ENCODE measurements at regions not wholly inside any gene's neighbourhood (a gene's known extent, or its start where the extent isn't known, plus 50 kb on each side); places are given as distances from the start of the nearest gene placed in this dataset.
A peak's percentile ranks its signal among the peaks of the same experiment; 100 is the strongest.
"Not testable (repeated sequence)": the region's sequence is repeated elsewhere in the genome, so short reads cannot be mapped to it uniquely, and the experiment has no call there.

DNA sequence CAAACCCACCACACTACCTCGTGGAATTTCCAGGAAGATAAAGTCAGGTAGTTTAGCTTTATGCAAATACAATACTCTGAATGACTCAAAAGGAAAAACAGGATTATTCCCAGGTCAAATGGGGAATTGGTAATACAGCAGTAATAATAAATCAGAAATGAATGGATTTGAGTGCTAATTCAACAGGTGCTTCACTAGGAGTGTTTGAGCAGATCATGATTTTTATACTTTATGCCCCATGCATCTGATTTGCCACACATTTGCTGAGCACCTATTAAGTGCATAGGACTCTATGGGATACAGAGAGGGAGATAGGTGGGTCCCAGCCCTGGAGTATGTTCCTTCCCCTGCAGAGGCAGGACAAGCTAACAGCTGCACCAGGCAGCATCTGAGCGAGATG lies 381.4 kb upstream of the PODXL start:
- no peak for DNase-seq (ENCODE audit: low read depth in 2 of 2)

DNA sequence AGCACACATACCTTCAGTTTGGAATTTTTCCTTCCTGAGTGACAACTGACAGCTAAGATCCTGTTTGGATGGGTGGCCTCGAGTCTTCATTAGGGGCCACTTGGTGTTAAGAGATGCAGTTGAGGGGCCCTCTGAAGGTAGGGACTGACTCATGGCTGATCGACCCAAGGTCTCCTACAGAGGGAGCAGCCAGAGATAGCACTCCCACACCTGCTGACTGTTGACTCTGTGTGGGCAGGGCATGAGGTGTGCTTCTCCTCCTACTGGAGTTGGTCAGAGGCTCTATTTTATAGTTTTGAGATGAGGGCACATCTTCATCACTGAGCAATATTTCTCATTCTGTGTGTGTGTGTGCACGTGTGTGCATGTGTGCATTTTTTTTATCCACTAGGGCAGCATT lies 378.8 kb upstream of the PODXL start:
- no peak for DNase-seq (ENCODE audit: low read depth in 2 of 2)

DNA sequence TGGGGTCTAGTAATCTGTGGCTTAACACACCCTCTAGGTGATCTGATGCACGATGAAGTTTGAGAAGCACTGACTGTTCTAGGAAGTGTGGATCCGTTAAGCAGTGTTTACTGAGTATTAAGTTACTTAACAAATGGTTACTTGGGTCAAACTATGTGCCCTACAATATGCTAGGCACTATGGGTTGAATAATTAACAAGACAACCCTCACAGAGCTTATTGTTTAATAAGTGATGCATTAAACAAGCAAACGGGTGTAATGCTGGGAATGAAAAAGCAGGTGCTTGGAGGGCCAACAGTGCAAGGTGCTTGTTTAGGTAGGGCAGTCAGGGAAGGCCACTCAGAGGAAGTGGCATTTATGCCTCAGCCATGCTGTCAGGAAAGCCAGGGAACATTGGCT lies 378.0 kb upstream of the PODXL start:
- no peak for DNase-seq (ENCODE audit: low read depth in 2 of 2)

DNA sequence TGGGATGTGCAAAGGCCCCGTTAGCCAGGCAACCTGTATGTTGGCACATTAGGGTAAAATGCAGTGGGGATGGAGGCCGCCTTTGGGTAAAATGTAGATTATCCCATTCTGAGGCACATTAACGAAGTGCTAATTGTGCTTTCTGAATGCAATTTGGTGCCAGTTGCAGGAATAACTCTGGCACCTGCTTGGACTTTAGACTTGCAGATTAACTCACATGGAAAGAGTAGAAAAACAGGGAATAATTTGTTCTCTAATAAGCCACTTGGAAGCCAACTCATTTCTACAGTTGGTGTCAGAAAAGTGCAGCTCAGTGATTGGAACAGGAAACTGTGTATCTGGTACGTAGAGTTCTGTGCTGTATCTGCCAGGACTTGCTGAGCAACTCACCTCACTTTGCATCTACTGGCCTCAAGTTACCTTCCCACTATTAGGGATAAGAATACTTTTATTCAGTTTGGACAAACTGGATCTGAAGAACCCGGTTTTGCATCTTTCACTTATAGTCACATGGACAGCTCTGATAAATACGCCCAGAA lies 377.4 kb upstream of the PODXL start:
- peak in 1 of 2 donors; percentile 4 for DNase-seq (ENCODE audit: low read depth in 2 of 2)

DNA sequence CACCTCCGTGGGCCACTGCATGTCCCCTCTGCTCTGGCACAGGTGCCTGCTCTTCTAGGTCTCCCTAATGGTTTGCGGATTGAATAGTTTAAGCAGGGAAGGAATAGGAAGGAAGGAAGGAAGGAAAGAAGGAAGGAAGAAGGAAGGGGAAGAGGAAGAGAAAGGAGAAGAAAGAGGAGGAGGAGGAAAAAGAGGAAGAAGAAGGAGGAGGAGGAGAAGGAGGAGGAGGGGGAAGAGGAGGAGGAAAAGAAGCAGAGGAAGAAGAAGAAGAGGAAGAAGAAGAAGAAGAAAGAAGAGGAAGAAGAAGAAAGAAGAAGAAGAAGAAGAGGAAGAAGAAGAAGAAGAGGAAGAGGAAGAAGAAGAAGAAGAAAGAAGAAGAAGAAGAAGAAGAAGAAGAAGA lies 376.8 kb upstream of the PODXL start:
- DNase-seq (ENCODE audit: low read depth in 2 of 2) = not testable (repeated sequence)

DNA sequence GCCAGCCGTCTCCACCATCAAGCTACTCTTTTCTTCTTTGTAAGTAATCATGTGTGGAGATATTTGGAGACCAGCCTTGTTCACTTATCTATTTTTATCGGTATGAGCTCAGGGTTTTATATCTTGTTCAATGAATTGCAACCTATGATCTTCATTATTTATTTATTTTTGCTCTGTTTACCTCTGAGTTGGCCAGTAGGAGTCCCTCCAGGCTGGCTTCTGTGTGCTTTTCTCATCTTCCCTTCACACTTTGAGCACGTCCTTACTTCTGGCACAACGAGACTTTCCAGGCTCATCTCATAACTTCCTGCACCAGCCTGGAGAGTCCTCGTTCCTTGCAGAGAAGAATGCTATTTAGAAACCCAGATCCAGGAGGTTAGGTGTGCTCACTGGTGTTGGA lies 375.8 kb upstream of the PODXL start:
- DNase-seq (ENCODE audit: low read depth in 2 of 2) = no peak

DNA sequence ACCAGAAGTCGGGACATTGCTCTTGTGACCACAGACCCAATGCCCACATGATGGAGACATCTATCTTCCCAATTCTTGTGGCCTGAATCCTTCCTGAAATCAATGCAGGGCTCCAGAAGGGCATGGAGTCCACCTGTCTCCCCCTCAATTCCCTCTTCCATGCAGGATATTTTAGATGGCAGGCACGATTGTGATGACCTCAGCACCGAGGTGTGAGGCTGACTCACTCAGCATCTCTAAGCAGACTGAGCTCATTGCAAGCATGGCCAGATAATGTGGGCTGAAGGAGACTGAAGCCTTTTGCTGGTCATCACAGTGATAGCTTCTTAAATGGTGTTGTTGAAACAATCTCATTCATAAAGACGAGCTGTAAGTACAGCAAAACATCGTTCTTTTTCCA lies 374.9 kb upstream of the PODXL start:
- peak in 1 of 2 donors; percentile 11 for DNase-seq (ENCODE audit: low read depth in 2 of 2)

DNA sequence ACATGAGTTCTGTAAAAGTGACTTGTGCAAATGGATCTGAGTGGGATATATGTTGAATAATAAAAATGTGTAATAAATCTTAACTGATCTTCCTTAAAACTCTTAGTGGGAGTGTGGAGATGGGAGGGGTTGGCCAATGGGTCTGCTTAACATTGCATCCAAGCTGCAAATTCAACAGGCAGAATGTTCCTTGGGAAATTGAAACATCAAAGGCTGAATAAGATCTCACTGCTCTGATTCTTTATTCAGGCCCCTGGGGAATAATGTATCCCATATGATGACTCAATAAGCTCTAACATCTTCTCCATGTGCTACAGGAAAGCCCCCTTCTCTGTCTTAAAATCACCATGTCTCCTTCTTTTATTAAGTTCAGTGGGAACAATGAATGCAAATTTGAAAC lies 373.2 kb upstream of the PODXL start:
- DNase-seq (ENCODE audit: low read depth in 2 of 2) = no peak

DNA sequence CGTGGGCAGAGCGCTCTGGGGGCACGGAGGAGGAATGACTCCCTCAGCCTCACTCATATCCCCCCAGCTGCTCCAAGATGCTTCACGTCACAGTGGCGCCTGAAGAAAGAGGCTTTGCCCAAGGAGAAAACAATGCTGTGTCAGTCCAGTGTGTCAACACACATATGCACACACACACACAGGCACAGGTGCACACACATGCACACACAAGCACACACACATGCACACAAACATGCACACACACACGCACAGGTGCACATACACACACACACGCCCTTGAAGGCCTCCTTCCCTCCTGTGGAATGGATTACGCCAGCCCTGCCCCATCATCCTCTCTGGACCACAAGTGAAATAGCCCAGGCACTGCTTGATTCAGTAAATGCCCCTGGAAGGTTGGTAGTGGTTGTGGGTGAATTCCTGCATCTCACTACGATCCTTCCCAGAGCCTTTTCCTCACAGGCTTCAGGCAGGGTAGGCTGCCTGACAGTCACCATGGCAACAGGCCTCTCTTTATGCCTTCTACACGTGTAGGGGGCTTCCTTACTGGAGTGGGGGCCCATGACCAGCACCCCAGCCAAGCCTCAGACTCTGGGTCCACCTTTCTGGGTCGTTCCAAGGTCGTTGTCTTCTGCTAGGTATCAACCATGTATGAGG lies 371.5 kb upstream of the PODXL start:
- no peak for DNase-seq (ENCODE audit: low read depth in 2 of 2)

DNA sequence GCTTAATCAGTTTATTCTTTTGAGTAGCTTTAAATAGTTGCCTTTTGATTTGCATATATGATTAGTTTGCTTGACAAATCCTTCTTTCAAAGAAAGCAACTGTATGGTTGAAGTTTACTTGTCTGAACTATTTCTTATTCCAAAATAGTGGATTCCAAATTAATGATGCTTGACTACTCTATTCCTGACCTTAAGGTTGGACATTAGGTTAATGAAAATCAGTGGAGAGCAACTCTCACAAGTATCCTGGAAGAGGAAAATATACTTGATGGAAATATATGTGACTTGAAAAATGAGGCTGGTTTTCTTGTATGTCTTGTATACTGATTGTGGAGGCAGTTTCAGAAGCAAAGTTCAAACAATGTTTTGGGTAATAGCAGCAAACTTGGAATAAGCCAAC lies 369.2 kb upstream of the PODXL start:
- DNase-seq (ENCODE audit: low read depth in 2 of 2) = no peak

DNA sequence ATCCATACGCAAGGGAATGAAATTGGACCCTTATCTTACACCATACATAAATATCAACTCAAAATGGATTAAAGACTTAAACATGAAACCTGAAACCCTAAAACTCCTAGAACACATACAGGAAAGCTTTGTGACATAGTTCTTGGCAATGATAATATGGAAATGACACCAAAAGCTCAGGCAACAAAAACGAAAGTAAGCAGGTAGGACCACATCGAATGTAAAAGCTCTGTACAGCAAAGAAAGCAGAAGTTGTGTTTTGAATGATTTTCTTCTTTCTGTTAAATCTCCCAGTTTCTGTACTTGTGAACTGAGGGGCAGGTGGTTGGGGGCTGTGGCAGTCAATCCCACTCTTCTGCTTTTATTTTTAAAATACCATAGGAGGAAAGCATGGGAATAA lies 368.4 kb upstream of the PODXL start:
- DNase-seq (ENCODE audit: low read depth in 2 of 2) = peak in 1 of 2 donors; percentile 52

DNA sequence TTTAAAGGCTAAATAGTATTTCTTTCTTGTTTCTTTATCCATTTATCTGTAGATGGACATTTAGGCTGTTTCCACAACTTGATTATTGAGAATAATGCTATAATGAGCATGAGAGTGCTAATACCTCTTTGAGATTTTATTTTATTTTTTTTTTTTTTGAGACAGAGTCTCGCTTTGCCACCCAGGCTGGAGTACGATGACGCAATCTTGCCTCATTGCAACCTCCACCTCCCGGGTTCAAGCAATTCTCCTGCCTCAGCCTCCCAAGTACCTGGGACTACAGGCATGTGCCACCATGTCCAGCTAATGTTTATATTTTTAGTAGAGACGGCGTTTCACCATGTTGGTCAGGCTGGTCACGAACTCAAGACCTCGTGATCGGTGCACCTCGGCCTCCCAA lies 366.5 kb upstream of the PODXL start:
- not testable (repeated sequence) for DNase-seq (ENCODE audit: low read depth in 2 of 2)

DNA sequence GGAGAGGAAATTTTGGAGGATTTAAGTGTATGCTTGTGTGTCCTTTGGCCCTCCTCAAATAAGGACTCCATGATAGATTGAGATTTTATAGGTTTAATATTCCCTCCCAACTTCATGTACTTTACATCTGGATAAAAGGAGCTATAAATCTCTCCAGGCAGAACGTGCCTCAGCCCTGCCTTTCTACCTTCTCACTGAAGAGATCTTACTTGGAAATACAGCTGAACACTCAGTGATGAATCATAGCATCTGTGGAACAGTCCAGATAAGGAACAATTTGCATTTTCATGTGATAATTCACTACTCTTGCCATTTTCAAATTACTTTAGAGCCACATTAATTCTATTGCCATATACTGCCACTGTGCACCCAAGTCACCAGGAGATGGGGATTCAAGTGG lies 364.6 kb upstream of the PODXL start:
- no peak for DNase-seq (ENCODE audit: low read depth in 2 of 2)

DNA sequence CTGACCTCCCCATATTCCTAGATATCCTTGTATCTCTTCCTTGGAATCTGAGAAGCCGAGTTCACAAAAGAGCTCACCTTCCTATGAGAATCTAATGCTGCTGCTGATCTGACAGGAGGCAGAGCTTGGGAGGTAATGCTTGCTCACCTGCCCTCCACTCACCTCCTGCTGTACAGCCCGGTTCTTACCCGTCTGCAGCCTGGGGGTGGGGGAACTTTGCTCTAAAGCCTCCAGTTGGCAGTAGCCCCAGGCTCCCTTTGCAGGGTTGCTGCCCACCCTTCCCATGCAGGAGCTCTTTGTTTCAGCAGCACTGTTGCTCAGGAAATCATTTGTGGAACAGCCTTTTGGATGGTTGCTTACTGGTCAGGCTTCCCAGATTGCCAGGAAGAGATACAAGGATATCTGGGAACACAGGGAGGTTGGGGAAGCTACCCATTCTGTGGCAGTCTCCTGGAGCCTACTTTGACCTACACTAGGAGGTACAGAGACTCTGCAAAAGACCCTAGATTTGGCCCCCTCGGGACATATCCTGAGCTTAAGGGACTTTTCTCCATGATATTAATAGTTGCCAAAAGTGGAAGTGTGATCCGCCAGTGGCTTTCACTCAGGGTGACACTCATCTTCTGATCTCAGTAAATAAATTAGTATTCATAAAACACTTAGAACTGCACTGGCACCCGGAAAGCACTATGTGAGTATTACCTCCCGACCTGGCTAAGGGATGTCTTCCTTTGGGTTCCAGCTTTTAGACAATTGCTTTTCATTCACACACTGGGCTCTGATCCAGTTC lies 363.7 kb upstream of the PODXL start:
- DNase-seq (ENCODE audit: low read depth in 2 of 2) = no peak

DNA sequence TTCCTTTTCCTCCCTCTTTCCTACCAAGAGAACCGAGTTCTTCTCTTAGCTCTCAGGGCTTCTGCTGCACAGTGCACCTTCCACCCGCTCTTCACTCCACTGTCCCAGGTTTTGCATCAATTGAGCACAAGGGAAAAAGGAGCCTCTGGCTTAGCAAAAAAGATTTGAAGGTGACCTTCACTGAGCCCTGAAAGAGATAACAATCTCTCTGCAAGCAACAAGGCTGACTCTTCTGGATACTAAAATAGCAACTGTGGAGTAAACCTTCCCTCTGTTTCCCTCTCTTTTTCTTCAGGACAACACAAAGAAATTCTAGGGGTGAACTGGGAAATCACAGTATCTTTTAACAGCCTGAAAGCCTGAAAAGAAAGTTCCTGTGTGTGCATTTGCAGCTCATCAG lies 354.7 kb upstream of the PODXL start:
- no peak for DNase-seq (ENCODE audit: low read depth in 2 of 2)

DNA sequence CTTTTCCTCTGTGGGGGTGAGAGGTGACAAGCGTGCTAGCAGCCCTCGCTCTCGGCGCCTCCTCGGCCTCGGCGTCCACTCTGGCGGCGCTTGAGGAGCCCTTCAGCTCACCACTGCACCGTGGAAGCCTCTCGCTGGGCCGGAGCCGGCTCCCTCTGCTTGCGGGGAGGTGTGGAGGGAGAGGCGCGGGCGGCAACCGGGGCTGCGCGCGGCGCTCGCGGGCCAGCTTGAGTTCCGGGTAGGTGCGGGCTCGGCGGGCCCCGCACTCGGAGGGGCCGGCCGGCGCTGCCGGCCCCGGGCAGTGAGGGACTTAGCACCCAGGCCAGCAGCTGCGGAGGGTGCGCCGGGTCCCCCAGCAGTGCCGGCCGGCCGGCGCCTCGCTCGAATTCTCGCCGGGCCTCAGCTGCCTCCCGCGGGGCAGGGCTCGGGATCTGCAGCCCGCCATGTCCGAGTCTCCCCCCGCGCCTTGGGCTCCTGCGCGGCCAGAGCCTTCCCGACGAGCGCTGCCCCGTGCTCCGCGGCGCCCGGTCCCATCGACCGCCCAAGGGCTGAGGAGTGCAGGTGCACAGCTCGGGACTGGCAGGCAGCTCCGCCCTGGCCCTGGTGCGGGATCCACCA lies 352.8 kb upstream of the PODXL start:
- no peak for DNase-seq (ENCODE audit: low read depth in 2 of 2)

DNA sequence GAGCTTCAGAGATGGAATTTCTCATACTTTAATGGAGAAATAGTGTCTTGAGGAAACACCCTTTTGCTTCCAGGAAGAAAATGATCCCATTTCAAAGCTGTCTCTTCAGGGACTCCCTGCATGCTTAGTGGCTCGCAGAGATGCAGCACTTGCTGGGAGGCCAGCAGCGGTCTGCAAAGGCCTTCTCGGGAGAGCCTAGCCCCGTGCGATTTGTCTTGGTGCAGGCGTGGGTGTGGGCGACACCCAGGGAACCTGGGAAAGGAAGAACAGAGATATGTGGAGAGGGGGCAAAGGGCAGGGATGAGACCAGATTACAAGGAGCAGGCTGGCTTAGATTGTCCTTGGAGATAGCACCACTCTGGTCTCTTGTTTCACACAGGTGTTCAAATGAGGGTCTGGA lies 352.3 kb upstream of the PODXL start:
- DNase-seq (ENCODE audit: low read depth in 2 of 2) = no peak

DNA sequence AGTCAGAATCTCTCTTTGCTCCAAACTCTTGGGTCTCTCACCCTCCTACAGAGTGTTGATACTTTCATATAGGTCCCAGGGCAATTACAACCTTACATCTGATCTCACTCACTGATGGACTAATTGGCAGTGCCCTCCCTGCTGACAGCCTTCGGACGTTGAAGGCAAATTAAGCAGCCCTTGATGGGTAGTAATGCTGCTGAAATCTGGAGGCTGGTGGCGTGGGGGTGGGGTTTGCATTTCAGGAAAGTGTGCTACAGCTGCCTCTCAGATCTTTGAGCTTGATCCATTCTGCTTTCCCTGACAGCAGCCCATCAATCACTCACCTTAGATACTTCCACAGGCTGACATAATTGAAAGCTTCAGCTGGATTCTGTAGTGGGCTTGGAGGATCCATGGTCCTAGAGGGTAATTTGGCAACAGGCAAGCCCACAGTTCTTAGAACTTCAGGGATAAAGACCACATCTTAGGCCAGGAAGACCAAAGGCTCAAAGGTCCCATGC lies 349.1 kb upstream of the PODXL start:
- DNase-seq (ENCODE audit: low read depth in 2 of 2) = no peak

DNA sequence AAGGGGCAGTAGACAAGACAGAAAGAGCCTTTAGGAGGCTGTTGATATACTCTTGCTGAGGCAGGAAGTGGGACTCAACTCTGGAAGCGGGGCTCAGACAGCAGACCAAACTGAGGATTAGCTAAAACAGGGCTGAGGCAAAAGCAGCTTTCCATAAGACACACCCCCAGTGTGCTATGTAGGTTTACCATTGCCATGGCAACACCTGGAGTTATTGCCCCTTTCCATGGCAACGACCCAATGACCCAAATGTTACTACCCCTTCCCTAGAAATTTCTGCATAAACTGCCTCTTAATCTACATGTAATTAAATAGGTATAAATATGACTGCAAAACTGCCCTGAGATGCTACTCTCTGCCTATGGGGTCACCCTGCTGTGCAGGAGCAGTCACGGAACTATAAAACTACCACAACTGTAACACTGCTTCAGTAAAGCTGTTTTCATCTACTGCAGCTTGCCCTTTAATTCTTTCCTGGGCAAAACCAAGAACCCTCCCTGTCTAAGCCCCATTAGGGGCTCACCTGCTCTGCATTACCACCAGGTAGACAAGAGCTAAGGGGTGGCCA lies 348.4 kb upstream of the PODXL start:
- no peak for DNase-seq (ENCODE audit: low read depth in 2 of 2)

DNA sequence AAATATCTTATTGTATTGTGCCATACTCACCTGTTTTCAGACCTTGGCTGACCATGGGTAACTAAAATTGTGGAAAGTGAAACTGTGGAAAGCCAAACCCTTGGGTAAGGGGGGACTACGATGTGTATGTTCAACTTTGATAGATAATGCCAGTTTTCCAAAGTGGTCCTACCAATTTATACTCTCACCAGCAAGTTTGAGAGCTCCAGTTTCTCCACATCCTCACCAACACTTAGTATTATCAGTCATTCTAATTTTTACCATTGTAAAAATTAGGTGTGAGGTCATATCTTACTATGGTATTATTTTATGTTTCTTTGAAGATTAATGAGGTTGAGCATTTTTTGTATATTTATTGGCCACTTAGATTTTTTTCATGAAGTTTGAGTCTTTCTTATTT lies 346.9 kb upstream of the PODXL start:
- no peak for DNase-seq (ENCODE audit: low read depth in 2 of 2)

DNA sequence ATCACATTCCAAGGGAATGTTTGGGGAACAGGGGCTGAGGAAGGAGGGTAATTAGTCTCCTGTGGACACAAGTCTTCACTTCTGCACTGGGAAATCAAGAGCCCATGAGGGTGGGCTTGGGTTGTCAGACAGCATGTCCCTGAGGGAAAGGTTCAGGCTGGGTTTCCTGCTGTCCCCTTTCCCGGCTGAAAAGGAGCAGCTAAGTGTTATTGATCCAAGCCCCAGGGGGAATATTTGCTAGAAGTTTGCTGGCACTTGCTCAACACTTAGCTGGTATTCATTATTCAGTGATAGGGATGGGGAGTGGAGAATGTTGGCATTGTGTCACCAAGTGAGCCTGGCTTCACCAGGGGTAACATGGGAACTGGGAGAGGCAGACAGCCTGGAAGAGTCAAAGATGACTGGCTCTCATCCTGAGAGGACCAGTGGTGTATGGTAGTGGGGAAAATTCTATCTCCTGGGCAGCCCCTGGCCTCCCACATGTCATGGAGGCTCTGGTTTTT lies 344.4 kb upstream of the PODXL start:
- no peak for DNase-seq (ENCODE audit: low read depth in 2 of 2)

Data from lung microvascular endothelial cell (primary cell).